Left ventricle myocardium inferior (tissue), 1 donor: ENCODE measurements at regions not wholly inside any gene's neighbourhood (a gene's known extent, or its start where the extent isn't known, plus 50 kb on each side); places are given as distances from the start of the nearest gene placed in this dataset.

Experiments
- DNase-seq: peaks from one replicate; pipeline ENCODE4 v3.0.0-alpha.2; 2020
- H3K27ac ChIP-seq: fragments of 200-600 bp; replicated peaks from 2 replicates; pipeline ENCODE4 v1.8.0; 2021
- H3K27me3 ChIP-seq: fragments of 200-600 bp; 2 replicates; pipeline ENCODE4 v1.8.0; 2021; ENCODE audit warnings: low read depth
- H3K36me3 ChIP-seq: fragments of 200-600 bp; 2 replicates; pipeline ENCODE4 v1.8.0; 2021
- H3K4me1 ChIP-seq: fragments of 200-600 bp; 2 replicates; pipeline ENCODE4 v1.8.0; 2021
- H3K4me3 ChIP-seq: fragments of 200-600 bp; 2 replicates; pipeline ENCODE4 v1.8.0; 2021; ENCODE audit warnings: mild to moderate bottlenecking, moderate library complexity
- H3K9me3 ChIP-seq: fragments of 200-600 bp; replicated peaks from 2 replicates; pipeline ENCODE4 v1.8.0; 2021
- intact Hi-C: fragments of 100-400 bp; cut with micrococcal nuclease; formaldehyde crosslinking; loops from one replicate; pipeline ENCODE4 v1.11.0; 2022
- TF ChIP-seq, protein P1 (sequence below): fragments of 200-600 bp; IDR thresholded peaks from 2 replicates; pipeline ENCODE4 v1.8.0; 2021; ENCODE audit warnings: antibody characterized with exemption, mild to moderate bottlenecking, borderline replicate concordance
- donor health status: DM: no; HTN: yes; CAD: no; lungs with severe emphysema.

DNA sequence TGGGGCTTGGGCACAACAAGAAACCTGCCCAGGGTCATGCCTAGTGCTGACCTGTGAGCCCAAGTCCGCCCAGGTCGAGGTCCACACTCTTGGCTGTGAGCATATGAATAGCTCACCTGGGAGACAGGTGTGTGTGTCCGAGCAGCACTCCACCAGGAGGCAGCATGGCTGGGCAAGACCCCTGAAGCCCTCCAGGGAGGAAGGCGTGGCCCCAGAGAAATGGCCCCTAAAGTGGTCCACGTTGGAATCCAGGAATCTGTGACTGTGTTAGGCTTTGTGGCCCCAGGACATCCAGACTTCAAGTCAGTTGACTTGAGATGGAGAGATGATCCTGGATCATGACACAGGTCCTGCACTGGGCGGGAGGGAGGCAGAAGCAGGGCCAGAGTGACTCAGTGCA lies 138.8 kb downstream of the CPZ start:
- no peak for DNase-seq
- H3K4me3 ChIP-seq = no peak overlapping the region
- TF ChIP-seq, protein P1, sequence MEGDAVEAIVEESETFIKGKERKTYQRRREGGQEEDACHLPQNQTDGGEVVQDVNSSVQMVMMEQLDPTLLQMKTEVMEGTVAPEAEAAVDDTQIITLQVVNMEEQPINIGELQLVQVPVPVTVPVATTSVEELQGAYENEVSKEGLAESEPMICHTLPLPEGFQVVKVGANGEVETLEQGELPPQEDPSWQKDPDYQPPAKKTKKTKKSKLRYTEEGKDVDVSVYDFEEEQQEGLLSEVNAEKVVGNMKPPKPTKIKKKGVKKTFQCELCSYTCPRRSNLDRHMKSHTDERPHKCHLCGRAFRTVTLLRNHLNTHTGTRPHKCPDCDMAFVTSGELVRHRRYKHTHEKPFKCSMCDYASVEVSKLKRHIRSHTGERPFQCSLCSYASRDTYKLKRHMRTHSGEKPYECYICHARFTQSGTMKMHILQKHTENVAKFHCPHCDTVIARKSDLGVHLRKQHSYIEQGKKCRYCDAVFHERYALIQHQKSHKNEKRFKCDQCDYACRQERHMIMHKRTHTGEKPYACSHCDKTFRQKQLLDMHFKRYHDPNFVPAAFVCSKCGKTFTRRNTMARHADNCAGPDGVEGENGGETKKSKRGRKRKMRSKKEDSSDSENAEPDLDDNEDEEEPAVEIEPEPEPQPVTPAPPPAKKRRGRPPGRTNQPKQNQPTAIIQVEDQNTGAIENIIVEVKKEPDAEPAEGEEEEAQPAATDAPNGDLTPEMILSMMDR = no peak
- no peaks in the 10 kb centered on the region for H3K36me3 ChIP-seq
- intact Hi-C loops = no loop called here
- H3K9me3 ChIP-seq = peaks cover 25% of the 10 kb centered on the region
- H3K4me1 ChIP-seq = no peaks in the 10 kb centered on the region
- no peak overlapping the region for H3K27ac ChIP-seq
- H3K27me3 ChIP-seq = peaks cover 49% of the 10 kb centered on the region

DNA sequence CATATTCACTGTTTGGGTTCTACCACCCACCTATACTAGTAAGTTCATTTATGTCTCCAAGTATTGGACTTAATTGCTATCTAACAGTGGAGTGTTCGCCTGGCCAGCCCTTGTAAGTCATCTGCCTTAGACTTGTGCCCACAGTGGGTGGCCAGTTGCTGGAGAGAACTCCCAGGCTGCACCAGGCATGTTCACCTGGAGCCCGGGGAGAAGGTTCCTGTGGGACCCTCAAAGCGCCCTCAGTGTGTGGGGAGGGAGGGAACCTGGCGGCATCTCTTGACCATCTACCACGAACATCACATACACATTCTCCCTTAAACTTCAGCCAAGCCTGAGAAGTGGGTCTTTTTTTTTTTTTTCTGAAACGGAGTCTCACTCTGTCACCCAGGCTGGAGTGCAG lies 138.1 kb downstream of the CPZ start:
- H3K9me3 ChIP-seq = peaks cover 25% of the 10 kb centered on the region
- TF ChIP-seq, protein P1 = no peak
- H3K27me3 ChIP-seq = peaks cover 56% of the 10 kb centered on the region
- H3K36me3 ChIP-seq = no peaks in the 10 kb centered on the region
- H3K4me3 ChIP-seq = no peak overlapping the region
- H3K4me1 ChIP-seq = no peaks in the 10 kb centered on the region
- intact Hi-C loops = no loop called here
- DNase-seq = no peak
- no peak overlapping the region for H3K27ac ChIP-seq

DNA sequence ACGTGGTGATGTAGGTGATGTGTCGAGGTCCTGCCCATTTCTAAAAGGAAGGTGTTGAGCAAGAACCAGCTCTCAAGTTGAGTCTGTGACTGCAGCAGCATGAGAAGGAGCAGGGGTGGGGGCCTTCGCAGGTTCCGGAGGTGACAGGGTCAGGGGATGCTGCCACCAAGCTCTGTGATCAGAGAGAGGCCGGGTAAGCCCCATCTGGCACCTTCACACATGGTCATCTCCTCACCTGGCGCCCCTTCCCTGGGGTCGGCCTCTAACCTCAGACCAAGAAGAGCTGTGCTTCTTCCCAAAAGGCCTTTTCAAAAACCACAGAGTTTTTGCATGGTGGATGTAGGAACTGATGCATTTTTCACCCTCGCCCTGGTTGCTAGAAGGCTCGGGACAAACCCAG lies 137.6 kb downstream of the CPZ start:
- Histone ChIP-seq H3K27ac (no peak overlapping the region), H3K36me3 (no peaks in the 10 kb centered on the region), H3K9me3 (peaks cover 25% of the 10 kb centered on the region), H3K4me3 (no peak overlapping the region), H3K4me1 (no peaks in the 10 kb centered on the region), H3K27me3 (peaks cover 61% of the 10 kb centered on the region)
- DNase-seq = no peak
- intact Hi-C loops = no loop called here
- TF ChIP-seq, protein P1 = no peak

DNA sequence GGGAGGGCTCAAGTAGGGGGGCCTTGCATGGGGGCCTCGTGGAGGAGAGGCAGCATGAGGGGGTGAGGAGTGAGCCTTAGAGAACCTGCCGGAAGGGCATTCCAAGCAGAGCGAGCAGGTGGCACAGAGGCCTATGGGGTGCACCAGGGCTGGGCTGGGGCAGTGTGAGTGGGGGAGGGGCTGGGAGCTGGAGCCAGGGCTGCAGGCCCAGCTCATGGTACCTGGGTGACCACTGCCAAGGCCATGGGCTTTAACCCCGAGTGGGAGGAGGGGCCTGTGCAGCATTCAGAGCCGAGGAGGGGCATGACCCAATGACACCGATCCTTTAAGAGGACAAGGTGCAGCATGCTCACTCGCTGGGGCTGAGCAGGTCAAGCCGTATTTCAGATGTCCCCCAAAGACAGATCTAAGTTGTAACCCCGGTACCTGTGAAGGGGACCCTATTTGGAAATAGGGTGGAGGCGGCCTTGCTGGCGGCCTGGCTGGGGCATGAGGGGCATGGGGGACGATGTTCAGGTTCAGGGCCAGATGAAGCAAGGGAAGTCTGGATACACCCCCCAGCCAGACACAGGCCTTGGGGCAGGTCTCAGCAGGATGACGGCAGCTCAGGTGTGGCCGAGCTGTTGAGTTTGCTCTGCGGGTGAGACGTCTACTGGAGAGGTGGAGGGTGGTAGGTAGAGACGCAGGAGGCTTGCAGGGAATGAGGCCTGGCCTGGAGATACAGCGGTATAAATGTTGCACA lies 137.0 kb downstream of the CPZ start:
- intact Hi-C loops = no loop called here
- H3K4me3 ChIP-seq = no peak overlapping the region
- TF ChIP-seq, protein P1 = no peak
- peaks cover 67% of the 10 kb centered on the region for H3K27me3 ChIP-seq
- no peak for DNase-seq
- no peak overlapping the region for H3K27ac ChIP-seq
- peaks cover 24% of the 10 kb centered on the region for H3K9me3 ChIP-seq
- H3K36me3 ChIP-seq = no peaks in the 10 kb centered on the region
- H3K4me1 ChIP-seq = no peaks in the 10 kb centered on the region

DNA sequence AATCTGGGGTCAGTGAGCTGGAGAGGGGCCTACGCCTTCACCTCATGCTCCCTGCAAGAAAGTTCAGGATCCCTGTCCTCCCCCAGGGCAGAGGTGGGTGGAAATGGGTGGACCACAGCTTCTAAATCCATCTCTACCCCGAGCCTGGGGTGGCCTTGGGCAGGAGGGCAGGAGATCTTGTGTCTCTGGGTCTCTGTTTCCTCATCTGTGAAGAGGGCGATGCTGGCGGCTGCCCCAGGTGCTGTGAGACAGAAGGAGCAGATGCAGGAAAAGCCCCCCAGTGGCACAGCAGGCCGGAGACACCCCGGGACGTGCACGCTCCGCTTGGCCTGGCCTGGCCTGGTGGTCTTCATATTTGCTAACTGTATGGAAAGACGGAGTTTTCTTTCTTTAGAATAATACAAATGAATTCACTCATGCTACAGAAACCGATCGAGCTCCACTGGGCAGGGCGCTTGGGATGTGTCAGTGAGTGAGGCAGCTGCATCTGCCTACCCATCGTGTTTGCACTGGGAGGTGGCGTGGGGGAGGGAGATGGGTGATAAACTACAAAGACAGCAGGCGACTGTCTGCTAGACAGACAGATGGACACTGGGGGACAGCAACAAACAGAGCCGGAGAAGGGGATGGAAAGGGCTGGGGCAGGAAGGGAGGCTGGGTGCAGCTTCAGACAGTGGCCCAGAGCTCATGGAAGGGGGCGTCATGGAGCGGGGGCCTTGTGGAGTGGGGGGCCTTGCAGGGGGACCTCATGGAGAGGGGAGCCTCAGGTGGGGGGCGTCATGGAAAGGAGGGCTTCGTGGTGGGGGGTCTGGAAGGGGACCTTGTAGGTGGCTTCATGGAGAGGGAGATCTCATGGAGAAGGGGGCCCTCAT lies 136.2 kb downstream of the CPZ start:
- Histone ChIP-seq H3K9me3 (peaks cover 16% of the 10 kb centered on the region), H3K4me1 (no peaks in the 10 kb centered on the region), H3K27me3 (peaks cover 75% of the 10 kb centered on the region), H3K27ac (no peak overlapping the region), H3K36me3 (no peaks in the 10 kb centered on the region), H3K4me3 (no peak overlapping the region)
- TF ChIP-seq, protein P1 = no peak
- no peak for DNase-seq
- intact Hi-C loops = no loop called here
